Left kidney (tissue), 1 donor: ENCODE measurements at regions not wholly inside any gene's neighbourhood (a gene's known extent, or its start where the extent isn't known, plus 50 kb on each side); places are given as distances from the start of the nearest gene placed in this dataset.

Source experiments
- DNase-seq: peaks from one replicate; pipeline ENCODE4 v3.0.0-alpha.2; 2013

- no peak for DNase-seq
Measured at GRCh38 chr10:15462253-15462897, 91.3 kb upstream of the FAM171A1 start.

- no peak for DNase-seq
Measured at GRCh38 chr10:15461353-15462108, 90.4 kb upstream of the FAM171A1 start.

DNA sequence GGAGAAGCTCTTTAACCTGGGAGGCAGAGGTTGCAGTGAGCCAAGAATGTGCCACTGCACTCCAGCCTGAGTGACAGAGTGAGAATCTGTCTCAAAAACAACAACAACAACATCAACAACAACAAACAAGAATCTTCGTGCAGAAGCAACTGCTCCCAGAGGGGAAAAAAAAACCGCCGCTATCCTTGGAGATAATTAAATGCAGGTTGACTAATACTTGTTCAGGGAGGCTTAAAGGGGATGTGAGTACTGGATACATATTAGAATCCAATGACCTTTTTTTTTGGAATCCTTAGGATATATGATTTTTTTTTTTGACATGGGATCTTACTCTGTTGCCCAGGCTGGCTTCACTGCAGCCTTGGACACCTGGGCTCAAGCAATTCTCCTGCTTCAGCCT is 89.6 kb upstream of the FAM171A1 start:
- DNase-seq = no peak

GRCh38 chr10:15459218-15459617 is 88.1 kb upstream of the FAM171A1 start:
- no peak for DNase-seq

GRCh38 chr10:15457382-15457781 is 86.3 kb upstream of the FAM171A1 start:
- DNase-seq = no peak

- no peak for DNase-seq
Measured at GRCh38 chr10:15455456-15455855, 84.4 kb upstream of the FAM171A1 start.

DNA sequence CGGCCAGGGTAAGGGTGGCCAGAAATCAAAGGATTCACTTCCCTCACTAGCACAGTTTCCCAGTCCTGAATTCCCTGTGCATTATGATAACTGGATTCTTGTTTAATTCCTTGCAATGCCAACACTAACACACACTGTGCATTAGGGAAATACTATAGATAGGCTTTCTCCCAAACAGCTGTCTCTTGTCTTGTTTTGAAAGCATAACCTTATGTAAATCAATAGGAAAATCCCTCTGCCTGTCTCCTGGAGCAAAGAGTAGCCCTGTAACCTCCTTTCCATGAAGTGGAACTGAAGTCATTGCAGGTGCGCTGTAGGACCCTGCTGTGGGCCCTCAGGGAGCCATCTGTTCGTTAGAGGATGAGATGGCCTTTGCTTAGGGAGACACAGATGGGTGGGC is 82.8 kb upstream of the FAM171A1 start:
- DNase-seq = no peak

DNA sequence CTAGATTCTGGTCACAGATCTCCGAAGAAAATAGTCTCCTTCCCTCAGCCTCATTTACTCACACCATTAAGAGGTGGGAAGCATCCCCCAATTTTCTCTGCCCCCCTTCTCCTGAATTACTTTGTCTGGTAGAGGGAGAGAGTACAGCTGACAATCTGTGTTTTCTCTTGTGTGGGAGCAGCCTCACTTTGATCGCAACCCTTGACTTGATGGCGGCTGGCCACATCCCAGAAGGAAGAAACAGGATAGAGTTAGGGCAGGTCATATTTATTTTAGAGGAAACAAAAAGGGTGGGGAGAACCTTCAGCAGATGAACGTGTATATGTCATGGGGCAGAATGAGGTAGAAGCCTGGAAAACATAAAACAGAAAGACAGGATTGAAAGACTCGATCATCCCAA is 82.4 kb upstream of the FAM171A1 start:
- peak; percentile 66 for DNase-seq

GRCh38 chr10:15452545-15452944 is 81.5 kb upstream of the FAM171A1 start:
- DNase-seq = no peak

DNA sequence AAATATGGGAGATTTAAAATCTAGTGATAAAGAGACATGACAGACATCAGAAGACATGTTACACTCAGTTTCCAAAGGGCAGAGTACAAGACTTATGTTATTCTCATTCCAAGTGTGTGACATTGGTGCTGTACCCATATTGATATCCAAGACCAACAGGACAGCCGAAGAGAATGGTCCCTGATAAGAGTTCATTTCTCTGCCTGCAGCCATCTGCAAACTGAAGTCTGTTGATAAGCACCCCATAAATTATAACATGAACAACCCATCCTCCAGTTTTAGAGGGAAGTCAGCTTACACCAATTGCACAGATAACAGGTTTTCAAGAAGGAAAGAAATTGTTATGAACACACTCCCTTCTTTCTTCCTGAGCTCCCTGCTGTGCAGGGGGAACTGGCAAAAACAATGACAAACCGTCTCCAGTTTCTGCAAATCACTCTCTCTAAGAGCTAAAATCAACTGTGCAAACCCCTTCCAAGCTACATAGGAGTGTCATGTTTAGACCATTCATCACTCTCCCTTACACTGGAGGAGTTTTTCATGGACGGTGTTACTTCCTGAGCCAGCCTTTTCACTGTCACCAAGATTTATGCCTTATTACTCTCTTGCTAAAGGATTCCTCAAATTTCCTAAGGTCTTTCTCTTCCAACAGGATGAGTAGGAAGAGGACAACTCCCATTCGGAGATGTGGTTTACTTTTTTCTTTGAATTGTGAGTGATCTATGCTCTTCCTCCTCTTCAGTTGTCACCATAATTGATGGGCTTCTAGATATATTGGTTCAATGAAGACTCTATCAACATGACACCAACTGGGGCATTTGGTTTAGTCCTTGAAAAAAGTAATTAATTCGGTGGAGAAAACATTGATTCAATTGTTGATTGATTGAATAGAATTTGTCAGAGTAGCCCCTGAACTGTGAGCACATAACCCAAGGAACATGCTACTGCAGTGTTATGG is 80.3 kb upstream of the FAM171A1 start:
- peak; percentile 85 for DNase-seq

GRCh38 chr10:15448598-15448997 is 77.5 kb upstream of the FAM171A1 start:
- no peak for DNase-seq

DNA sequence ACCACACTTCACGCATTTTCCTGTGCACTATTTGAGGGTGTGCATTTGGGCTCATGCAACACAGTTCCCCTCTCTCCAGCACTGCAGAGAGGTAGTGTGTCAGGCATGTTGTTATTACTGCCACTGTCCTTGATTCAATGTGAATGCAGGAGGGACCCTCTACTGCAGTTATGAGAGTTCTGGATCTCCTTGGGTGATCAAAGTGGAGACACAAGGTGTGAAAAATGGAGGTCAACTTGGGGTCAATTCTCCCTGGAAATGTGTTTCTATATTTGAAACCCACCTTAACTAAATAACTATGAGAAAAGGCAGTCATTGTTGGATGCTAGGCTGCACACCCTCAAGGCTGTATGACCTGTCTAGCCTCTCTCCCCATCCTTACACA is 73.9 kb upstream of the FAM171A1 start:
- DNase-seq = no peak

DNA sequence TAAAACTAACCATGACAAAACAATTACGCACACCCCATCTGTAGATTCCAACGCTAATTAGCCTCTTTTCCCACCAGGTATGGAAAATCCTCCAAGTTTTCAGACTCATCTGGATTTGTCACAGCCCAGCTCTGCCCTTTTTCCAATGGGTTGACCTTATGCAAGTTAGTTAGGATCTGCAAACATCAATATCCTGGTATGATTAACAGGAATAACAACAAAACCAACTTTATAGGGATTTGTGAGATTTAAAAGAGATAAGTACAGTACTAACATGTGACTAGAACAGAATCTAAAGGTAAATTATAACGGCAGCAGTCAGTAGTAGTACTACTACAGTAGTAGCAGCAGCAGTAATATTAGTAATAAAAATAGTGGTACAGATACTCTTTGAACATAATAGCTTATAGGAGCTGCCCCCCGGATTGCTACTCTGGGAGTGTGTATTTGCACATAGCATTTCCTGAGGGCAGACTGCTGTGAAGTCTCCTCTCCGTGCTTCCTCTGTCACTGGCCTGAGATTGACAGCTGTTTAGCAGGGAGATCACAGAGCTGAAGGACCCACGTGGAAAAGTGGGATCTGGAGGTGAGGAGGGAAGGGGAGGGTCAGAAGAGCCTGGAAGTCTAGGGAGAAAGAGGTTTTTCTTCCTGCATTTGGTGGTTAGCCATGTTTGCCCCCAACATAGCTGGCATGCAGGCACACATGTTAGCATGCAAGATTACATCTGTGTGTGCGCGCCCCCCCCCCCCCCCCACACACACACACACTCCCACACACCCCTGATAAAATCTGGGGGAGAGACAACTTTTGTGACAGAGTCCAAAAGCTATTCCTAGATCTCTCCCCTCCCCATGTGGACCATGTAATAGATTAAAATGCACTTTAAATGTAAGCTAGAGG is 73.3 kb upstream of the FAM171A1 start:
- no peak for DNase-seq

- DNase-seq = no peak
Measured at GRCh38 chr10:15442056-15442455, 71.0 kb upstream of the FAM171A1 start.

DNA sequence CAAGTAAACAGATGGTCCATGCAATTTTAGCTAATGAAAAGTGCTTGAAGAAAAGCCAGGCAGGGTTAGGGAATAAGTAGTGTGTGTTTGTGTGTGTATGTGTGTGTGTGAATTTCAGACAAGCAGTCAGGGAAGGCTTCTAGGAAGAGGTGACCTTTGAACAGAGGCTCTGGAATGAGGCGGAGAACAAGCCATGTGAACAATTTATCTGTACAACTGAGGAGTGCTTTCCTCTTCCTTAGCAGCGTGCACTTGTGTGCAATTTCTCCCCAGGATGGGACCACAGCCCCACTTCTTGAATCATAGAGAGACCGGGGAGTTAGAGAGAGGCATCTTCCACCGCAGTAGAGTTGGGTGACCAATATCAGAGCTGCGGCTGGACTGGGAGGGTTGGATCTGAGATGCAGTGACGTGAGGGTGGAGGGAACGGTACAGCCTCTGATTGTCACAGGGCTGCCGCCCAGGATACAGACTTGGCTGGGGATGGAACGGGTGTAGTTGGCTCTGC is 69.2 kb upstream of the FAM171A1 start:
- DNase-seq = no peak

- no peak for DNase-seq
Measured at GRCh38 chr10:15439341-15439842, 68.3 kb upstream of the FAM171A1 start.

- DNase-seq = no peak
Measured at GRCh38 chr10:15436696-15437095, 65.6 kb upstream of the FAM171A1 start.

- DNase-seq = peak; percentile 78
Measured at GRCh38 chr10:15433850-15434537, 62.9 kb upstream of the FAM171A1 start.

DNA sequence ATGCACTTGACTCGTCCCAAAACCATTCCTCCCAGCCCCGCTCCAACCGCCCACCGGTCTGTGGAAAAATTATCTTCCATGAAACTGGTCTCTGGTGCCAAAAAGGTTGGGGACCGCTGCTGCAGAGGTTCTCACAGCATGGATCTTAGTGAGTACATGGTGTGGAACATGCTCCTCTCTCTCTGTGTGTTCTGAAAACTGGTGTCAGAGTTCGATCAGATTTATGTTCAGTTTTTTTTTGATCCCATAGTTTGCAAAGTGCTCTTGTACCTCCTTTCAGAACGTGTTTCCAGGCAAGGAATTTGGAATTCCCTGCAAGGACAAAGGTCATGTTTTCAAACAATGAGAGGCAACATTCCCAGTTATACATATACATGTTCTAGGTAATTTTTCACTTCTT is 61.2 kb upstream of the FAM171A1 start:
- DNase-seq = no peak

- no peak for DNase-seq
Measured at GRCh38 chr10:15430969-15431771, 60.1 kb upstream of the FAM171A1 start.
